Fibroblast of lung (primary cell): ENCODE measurements at regions not wholly inside any gene's neighbourhood (a gene's known extent, or its start where the extent isn't known, plus 50 kb on each side); places are given as distances from the start of the nearest gene placed in this dataset.

Experiments used
- CTCF ChIP-seq, 2 donors: IDR thresholded peaks in 1 of 2; conservative IDR thresholded peaks in 1 of 2; 1 replicate in 1 of 2; 2 replicates in 1 of 2; pipeline ENCODE4 v1.5.1; 2011 to 2012; ENCODE audit warnings: low read length in 2 of 2, control low read depth in 1 of 2, inconsistent platforms in 1 of 2, low read depth in 1 of 2, mild to moderate bottlenecking in 1 of 2
- EZH2 ChIP-seq: IDR thresholded peaks from 2 replicates; pipeline ENCODE4 v1.5.1; 2012; ENCODE audit warnings: low read length, control low read depth, mild to moderate bottlenecking; ENCODE audit errors: missing control alignments

- TF ChIP-seq CTCF (conservative IDR thresholded peaks at IDR 0.05 in 1 of 2, IDR thresholded peaks at IDR 0.05 in 1 of 2; ENCODE audit: low read depth in 1 of 2, low read length in 2 of 2), result no peak
- TF ChIP-seq EZH2, result no peak
Measured at GRCh38 chr9:107635101-107635802, 145.7 kb upstream of the KLF4 start.
